ENCODE measurements at regions not wholly inside any gene's neighbourhood (a gene's known extent, or its start where the extent isn't known, plus 50 kb on each side); places are given as distances from the start of the nearest gene placed in this dataset.

DNA sequence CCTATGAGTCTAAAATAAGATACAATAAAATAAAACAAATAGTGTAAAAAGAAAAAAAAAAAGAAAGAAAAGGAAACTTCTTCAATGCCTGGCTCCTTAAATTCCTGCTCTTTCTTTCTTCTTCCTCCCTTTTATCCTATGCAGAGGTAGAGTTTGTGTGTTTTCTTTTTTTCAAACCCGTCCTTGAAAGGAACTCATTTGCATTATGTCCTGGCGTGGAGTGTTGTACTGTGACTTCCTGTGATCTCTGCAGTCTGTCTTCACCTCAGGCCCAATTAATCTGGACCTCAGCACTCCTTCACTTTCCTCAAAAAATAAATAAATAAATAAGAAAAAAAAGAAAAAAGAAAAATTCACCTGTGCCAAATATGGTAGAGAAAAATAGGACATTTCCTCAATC, 541.9 kb upstream of the SPTLC3 start:
- TF ChIP-seq, protein P1, sequence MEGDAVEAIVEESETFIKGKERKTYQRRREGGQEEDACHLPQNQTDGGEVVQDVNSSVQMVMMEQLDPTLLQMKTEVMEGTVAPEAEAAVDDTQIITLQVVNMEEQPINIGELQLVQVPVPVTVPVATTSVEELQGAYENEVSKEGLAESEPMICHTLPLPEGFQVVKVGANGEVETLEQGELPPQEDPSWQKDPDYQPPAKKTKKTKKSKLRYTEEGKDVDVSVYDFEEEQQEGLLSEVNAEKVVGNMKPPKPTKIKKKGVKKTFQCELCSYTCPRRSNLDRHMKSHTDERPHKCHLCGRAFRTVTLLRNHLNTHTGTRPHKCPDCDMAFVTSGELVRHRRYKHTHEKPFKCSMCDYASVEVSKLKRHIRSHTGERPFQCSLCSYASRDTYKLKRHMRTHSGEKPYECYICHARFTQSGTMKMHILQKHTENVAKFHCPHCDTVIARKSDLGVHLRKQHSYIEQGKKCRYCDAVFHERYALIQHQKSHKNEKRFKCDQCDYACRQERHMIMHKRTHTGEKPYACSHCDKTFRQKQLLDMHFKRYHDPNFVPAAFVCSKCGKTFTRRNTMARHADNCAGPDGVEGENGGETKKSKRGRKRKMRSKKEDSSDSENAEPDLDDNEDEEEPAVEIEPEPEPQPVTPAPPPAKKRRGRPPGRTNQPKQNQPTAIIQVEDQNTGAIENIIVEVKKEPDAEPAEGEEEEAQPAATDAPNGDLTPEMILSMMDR (IDR thresholded peaks at IDR 0.05; ENCODE audit: borderline replicate concordance, extremely low read depth, low read length, poor library complexity, severe bottlenecking): no peak
- TF ChIP-seq EZH2 (IDR thresholded peaks at IDR 0.05; ENCODE audit: borderline replicate concordance, low read depth, low read length, severe bottlenecking): no peak
